ENCODE measurements at regions not wholly inside any gene's neighbourhood (a gene's known extent, or its start where the extent isn't known, plus 50 kb on each side); places are given as distances from the start of the nearest gene placed in this dataset.

DNA sequence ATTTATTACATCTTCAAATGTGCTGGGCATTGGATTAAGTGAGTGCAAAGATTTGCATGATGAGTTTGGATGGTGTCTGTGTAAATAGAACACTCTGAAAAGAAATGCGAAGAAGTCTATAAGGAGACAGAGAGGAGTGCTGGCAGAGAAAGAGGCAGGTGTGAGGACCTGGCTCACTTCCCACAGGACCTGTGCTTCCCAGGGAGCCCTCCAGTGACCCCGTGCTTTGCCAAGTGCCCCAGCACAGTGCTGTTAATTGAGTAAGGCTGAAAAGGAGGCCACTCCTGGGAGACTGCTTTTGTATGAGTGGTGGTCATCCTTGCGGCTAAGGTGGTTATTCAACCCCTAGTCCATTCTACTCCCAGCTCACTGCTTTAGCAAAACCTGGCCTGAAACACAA is 230.8 kb downstream of the OSR1 start:
- no peaks in the 10 kb centered on the region for H4K20me1 ChIP-seq (ENCODE audit: insufficient read depth)
- no peaks in the 10 kb centered on the region for H3F3A ChIP-seq (ENCODE audit: insufficient read depth, low read length, poor library complexity, severe bottlenecking)
- H3K36me3 ChIP-seq (ENCODE audit: insufficient read depth, low read length): no peaks in the 10 kb centered on the region
- TF ChIP-seq POLR2AphosphoS5 (IDR thresholded peaks at IDR 0.05) (no peak), EZH2 (IDR thresholded peaks at IDR 0.05; ENCODE audit: borderline replicate concordance, insufficient read depth, low read length, poor library complexity, severe bottlenecking) (no peak), TAF1 (IDR thresholded peaks at IDR 0.05; ENCODE audit: low read depth) (no peak), EP300 (conservative IDR thresholded peaks at IDR 0.05; ENCODE audit: poor library complexity, severe bottlenecking) (no peak), MXI1 (conservative IDR thresholded peaks at IDR 0.05; ENCODE audit: poor library complexity, severe bottlenecking) (no peak), RAD21 (conservative IDR thresholded peaks at IDR 0.05) (no peak), SMC3 (conservative IDR thresholded peaks at IDR 0.05; ENCODE audit: poor library complexity) (no peak)
- TF ChIP-seq, protein P1, sequence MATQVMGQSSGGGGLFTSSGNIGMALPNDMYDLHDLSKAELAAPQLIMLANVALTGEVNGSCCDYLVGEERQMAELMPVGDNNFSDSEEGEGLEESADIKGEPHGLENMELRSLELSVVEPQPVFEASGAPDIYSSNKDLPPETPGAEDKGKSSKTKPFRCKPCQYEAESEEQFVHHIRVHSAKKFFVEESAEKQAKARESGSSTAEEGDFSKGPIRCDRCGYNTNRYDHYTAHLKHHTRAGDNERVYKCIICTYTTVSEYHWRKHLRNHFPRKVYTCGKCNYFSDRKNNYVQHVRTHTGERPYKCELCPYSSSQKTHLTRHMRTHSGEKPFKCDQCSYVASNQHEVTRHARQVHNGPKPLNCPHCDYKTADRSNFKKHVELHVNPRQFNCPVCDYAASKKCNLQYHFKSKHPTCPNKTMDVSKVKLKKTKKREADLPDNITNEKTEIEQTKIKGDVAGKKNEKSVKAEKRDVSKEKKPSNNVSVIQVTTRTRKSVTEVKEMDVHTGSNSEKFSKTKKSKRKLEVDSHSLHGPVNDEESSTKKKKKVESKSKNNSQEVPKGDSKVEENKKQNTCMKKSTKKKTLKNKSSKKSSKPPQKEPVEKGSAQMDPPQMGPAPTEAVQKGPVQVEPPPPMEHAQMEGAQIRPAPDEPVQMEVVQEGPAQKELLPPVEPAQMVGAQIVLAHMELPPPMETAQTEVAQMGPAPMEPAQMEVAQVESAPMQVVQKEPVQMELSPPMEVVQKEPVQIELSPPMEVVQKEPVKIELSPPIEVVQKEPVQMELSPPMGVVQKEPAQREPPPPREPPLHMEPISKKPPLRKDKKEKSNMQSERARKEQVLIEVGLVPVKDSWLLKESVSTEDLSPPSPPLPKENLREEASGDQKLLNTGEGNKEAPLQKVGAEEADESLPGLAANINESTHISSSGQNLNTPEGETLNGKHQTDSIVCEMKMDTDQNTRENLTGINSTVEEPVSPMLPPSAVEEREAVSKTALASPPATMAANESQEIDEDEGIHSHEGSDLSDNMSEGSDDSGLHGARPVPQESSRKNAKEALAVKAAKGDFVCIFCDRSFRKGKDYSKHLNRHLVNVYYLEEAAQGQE (IDR thresholded peaks at IDR 0.05; ENCODE audit: borderline replicate concordance): no peak
- TF ChIP-seq, protein P2, sequence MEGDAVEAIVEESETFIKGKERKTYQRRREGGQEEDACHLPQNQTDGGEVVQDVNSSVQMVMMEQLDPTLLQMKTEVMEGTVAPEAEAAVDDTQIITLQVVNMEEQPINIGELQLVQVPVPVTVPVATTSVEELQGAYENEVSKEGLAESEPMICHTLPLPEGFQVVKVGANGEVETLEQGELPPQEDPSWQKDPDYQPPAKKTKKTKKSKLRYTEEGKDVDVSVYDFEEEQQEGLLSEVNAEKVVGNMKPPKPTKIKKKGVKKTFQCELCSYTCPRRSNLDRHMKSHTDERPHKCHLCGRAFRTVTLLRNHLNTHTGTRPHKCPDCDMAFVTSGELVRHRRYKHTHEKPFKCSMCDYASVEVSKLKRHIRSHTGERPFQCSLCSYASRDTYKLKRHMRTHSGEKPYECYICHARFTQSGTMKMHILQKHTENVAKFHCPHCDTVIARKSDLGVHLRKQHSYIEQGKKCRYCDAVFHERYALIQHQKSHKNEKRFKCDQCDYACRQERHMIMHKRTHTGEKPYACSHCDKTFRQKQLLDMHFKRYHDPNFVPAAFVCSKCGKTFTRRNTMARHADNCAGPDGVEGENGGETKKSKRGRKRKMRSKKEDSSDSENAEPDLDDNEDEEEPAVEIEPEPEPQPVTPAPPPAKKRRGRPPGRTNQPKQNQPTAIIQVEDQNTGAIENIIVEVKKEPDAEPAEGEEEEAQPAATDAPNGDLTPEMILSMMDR (IDR thresholded peaks at IDR 0.05; ENCODE audit: poor library complexity, severe bottlenecking): no peak
- no peak overlapping the region for H2AFZ ChIP-seq (ENCODE audit: low read depth, low read length)
- H3K9ac ChIP-seq (ENCODE audit: low read length): no peak overlapping the region
- H3K9me2 ChIP-seq (ENCODE audit: insufficient read depth, low read length): no peaks in the 10 kb centered on the region
- no peak overlapping the region for H3K27ac ChIP-seq (ENCODE audit: low read length)
- no peak overlapping the region for H3K4me3 ChIP-seq (ENCODE audit: low read length)
- no peaks in the 10 kb centered on the region for H3K27me3 ChIP-seq (ENCODE audit: insufficient read depth, low read depth, low read length)
- H3K9me3 ChIP-seq (ENCODE audit: low read length): no peaks in the 10 kb centered on the region
- H3K79me2 ChIP-seq (replicated peaks; ENCODE audit: insufficient read depth, low read length): no peaks in the 10 kb centered on the region
- no peak overlapping the region for H3K4me2 ChIP-seq (ENCODE audit: low read length)

DNA sequence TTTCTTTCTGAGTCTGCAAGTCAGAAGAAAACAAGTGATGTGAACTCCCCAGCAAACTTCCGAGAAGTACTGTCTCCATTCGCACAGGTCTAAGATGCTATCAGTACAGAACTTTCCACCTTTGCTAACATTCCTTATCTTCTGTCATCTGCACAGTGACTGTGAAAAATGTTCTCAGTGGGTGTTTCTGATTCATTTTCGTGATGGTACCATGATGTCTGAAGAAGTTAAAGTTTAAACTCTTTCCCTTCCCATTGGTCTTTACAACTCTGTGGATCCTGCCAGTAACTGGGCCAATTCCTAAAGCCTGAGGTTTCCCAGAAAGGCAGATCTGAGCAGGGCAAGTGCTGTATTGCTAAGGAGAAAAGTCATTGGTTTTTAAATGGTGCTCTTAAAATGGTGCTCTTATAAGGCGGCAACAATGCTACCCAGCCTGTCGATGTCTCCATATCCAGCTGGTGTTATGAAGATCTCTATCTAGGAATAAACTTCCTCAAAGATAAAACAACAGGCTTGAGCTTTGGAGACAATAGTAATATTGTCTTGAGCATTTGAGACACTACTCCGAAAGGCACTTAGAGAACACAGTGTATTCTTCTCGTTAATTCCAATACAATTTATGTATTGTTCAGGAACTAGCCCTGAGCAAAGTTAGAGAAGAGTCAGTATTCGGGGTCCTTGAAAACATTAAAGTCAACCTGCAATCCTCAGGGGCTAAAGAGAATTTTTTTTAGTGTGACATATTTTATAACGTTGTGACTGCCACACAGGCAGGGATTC is 232.3 kb downstream of the OSR1 start:
- H2AFZ ChIP-seq (ENCODE audit: low read depth, low read length): no peak overlapping the region
- no peaks in the 10 kb centered on the region for H3K27me3 ChIP-seq (ENCODE audit: insufficient read depth, low read depth, low read length)
- TF ChIP-seq TAF1 (IDR thresholded peaks at IDR 0.05; ENCODE audit: low read depth) (no peak), POLR2AphosphoS5 (IDR thresholded peaks at IDR 0.05) (no peak), MXI1 (conservative IDR thresholded peaks at IDR 0.05; ENCODE audit: poor library complexity, severe bottlenecking) (no peak), SMC3 (conservative IDR thresholded peaks at IDR 0.05; ENCODE audit: poor library complexity) (no peak), RAD21 (conservative IDR thresholded peaks at IDR 0.05) (no peak)
- TF ChIP-seq, protein P2 (IDR thresholded peaks at IDR 0.05; ENCODE audit: poor library complexity, severe bottlenecking): no peak
- TF ChIP-seq, protein P1 (IDR thresholded peaks at IDR 0.05; ENCODE audit: borderline replicate concordance): no peak

More for the DNA sequence above, 232.3 kb downstream of the OSR1 start:
- no peaks in the 10 kb centered on the region for H3K9me2 ChIP-seq (ENCODE audit: insufficient read depth, low read length)
- no peaks in the 10 kb centered on the region for H3K9me3 ChIP-seq (ENCODE audit: low read length)
- H3K9ac ChIP-seq (ENCODE audit: low read length): no peak overlapping the region
- H3K4me3 ChIP-seq (ENCODE audit: low read length): no peak overlapping the region
- H3K36me3 ChIP-seq (ENCODE audit: insufficient read depth, low read length): no peaks in the 10 kb centered on the region
- no peaks in the 10 kb centered on the region for H3F3A ChIP-seq (ENCODE audit: insufficient read depth, low read length, poor library complexity, severe bottlenecking)
- no peak overlapping the region for H3K4me2 ChIP-seq (ENCODE audit: low read length)
- H3K27ac ChIP-seq (ENCODE audit: low read length): no peak overlapping the region
- no peaks in the 10 kb centered on the region for H4K20me1 ChIP-seq (ENCODE audit: insufficient read depth)
- no peaks in the 10 kb centered on the region for H3K79me2 ChIP-seq (replicated peaks; ENCODE audit: insufficient read depth, low read length)

Measured in neural cell (in vitro differentiated cells).